Parathyroid adenoma (tissue), 2 donors: ENCODE measurements at regions not wholly inside any gene's neighbourhood (a gene's known extent, or its start where the extent isn't known, plus 50 kb on each side); places are given as distances from the start of the nearest gene placed in this dataset.
"Not testable (repeated sequence)": the region's sequence is repeated elsewhere in the genome, so short reads cannot be mapped to it uniquely, and the experiment has no call there.

Experiments used
- H2AFZ ChIP-seq: fragments of 300-600 bp; sonication (generic); one replicate; pipeline ENCODE4 v1.7.0; 2017; ENCODE audit warnings: antibody characterized with exemption, mild to moderate bottlenecking
- H3K27ac ChIP-seq: fragments of 300-600 bp; sonication (generic); one replicate; pipeline ENCODE4 v1.7.0; 2017
- H3K27me3 ChIP-seq: fragments of 300-600 bp; sonication (generic); one replicate; pipeline ENCODE4 v1.7.0; 2017; ENCODE audit warnings: low read length; ENCODE audit not compliant: control insufficient read depth, insufficient read depth
- H3K36me3 ChIP-seq: fragments of 300-600 bp; sonication (generic); one replicate; pipeline ENCODE4 v1.7.0; 2017; ENCODE audit warnings: low read length; ENCODE audit not compliant: control insufficient read depth, insufficient read depth
- H3K4me1 ChIP-seq: fragments of 300-600 bp; sonication (generic); one replicate; pipeline ENCODE4 v1.7.0; 2017; ENCODE audit warnings: control low read depth
- H3K4me2 ChIP-seq: fragments of 300-600 bp; sonication (generic); one replicate; pipeline ENCODE4 v1.7.0; 2017; ENCODE audit warnings: low read length
- H3K4me3 ChIP-seq: fragments of 300-600 bp; sonication (generic); one replicate; pipeline ENCODE4 v1.7.0; 2017; ENCODE audit warnings: low read depth, low read length
- H3K79me2 ChIP-seq: fragments of 300-600 bp; sonication (generic); one replicate; pipeline ENCODE4 v1.7.0; 2017; ENCODE audit warnings: control low read depth
- H3K9ac ChIP-seq: fragments of 300-600 bp; sonication (generic); one replicate; pipeline ENCODE4 v1.7.0; 2017; ENCODE audit warnings: mild to moderate bottlenecking
- H3K9me3 ChIP-seq: fragments of 300-600 bp; sonication (generic); one replicate; pipeline ENCODE4 v1.7.0; 2017; ENCODE audit warnings: low read length; ENCODE audit not compliant: control insufficient read depth
- TF ChIP-seq, protein P1 (sequence below): fragments of 300-600 bp; sonication (generic); IDR thresholded peaks from one replicate; pipeline ENCODE4 v1.7.0; 2017; ENCODE audit warnings: antibody characterized with exemption, mild to moderate bottlenecking
- donor health status: primary hyperparathyroidism.

DNA sequence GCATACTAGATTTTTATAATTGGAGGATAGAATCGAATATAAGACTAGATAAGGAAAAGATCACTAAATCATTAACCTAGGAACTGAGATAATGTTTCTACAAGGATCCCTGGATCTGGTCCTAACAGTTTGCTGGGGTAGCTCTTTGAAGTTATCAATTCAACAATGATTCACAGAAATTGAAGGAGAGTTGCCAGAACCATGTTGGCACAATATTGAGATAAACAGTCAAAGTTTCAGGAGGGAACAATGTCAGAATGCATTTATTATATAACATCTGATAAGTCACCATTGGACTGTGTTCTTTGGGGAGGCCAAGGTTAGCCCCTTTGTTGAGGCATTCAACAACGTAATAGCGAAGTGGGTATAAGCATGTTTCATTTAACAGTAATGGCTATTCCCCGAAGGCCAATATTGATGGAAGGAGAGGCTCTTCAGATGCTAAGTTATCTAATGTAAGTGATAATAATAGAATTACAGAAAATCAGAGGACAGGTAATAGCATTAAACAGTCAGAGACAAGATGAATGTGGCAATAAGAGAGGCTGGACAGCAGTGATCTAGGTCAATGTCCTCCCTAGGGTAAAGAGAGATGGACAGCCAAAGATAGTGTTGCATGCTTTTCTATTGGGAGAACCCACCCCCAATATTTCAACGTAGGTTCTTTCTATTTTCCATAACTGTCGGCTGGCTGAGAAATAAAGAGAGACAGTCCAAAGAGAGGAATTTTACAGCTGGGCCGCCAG, 604.8 kb upstream of the GYPC start:
- no peaks in the 10 kb centered on the region for H3K36me3 ChIP-seq
- no peak overlapping the region for H3K27ac ChIP-seq
- no peak overlapping the region for H2AFZ ChIP-seq
- H3K79me2 ChIP-seq = no peaks in the 10 kb centered on the region
- H3K9me3 ChIP-seq = no peaks in the 10 kb centered on the region
- H3K4me2 ChIP-seq = no peak overlapping the region
- H3K27me3 ChIP-seq = no peaks in the 10 kb centered on the region
- H3K9ac ChIP-seq = no peak overlapping the region
- no peak overlapping the region for H3K4me3 ChIP-seq
- TF ChIP-seq, protein P1, sequence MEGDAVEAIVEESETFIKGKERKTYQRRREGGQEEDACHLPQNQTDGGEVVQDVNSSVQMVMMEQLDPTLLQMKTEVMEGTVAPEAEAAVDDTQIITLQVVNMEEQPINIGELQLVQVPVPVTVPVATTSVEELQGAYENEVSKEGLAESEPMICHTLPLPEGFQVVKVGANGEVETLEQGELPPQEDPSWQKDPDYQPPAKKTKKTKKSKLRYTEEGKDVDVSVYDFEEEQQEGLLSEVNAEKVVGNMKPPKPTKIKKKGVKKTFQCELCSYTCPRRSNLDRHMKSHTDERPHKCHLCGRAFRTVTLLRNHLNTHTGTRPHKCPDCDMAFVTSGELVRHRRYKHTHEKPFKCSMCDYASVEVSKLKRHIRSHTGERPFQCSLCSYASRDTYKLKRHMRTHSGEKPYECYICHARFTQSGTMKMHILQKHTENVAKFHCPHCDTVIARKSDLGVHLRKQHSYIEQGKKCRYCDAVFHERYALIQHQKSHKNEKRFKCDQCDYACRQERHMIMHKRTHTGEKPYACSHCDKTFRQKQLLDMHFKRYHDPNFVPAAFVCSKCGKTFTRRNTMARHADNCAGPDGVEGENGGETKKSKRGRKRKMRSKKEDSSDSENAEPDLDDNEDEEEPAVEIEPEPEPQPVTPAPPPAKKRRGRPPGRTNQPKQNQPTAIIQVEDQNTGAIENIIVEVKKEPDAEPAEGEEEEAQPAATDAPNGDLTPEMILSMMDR = no peak
- H3K4me1 ChIP-seq = no peaks in the 10 kb centered on the region

DNA sequence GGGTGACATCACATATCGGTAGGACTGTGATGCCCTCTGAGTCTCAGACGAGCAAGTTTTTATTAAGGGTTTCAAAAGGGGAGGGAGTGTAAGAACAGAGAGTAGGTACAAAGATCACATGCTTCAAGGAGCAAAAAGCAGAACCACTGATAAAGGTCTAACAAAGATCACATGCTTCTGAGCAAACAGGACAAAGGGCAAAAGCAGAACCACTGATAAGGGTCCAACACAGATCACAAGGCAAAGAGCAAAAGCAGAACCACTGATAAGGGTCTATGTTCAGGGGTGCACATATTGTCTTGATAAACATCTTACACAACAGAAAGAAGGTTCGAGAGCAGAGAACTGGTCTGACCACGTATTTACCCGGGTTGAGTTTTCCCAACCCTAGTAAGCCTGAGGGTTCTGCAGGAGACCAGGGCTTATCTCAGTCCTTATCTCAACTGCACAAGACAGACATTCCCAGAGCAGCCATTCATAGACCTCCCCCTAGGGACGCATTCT, 604.2 kb upstream of the GYPC start:
- H3K27me3 ChIP-seq, H3K4me2 ChIP-seq, H2AFZ ChIP-seq, H3K79me2 ChIP-seq, H3K9ac ChIP-seq, H3K27ac ChIP-seq, H3K4me1 ChIP-seq, H3K36me3 ChIP-seq, H3K9me3 ChIP-seq, H3K4me3 ChIP-seq: not testable (repeated sequence)

DNA sequence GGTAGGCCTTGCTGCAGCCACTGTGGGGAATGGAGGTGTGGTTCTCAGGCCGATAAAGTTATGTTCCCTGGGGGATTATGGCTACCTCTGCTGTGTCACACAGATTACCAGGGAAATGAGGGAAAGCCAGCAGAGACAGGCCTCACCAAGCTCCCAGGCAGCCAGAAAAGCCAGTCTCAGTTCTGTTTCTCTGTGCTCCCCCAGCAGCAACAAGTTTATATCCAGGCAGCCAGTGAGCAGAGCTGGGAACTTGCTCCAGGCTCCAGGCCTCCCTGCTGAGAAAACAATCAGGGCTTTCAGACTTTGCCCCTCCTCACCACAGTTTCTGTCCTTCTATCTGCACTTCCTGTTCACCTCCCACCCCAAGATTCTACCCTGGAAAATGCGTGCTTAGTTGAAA, 596.6 kb upstream of the GYPC start:
- no peaks in the 10 kb centered on the region for H3K79me2 ChIP-seq
- no peak overlapping the region for H3K9ac ChIP-seq
- no peak overlapping the region for H3K4me2 ChIP-seq
- no peak overlapping the region for H2AFZ ChIP-seq
- TF ChIP-seq, protein P1 = no peak
- H3K9me3 ChIP-seq = no peaks in the 10 kb centered on the region
- no peaks in the 10 kb centered on the region for H3K27me3 ChIP-seq
- H3K4me1 ChIP-seq = no peaks in the 10 kb centered on the region
- H3K27ac ChIP-seq = no peak overlapping the region
- no peak overlapping the region for H3K4me3 ChIP-seq
- no peaks in the 10 kb centered on the region for H3K36me3 ChIP-seq

DNA sequence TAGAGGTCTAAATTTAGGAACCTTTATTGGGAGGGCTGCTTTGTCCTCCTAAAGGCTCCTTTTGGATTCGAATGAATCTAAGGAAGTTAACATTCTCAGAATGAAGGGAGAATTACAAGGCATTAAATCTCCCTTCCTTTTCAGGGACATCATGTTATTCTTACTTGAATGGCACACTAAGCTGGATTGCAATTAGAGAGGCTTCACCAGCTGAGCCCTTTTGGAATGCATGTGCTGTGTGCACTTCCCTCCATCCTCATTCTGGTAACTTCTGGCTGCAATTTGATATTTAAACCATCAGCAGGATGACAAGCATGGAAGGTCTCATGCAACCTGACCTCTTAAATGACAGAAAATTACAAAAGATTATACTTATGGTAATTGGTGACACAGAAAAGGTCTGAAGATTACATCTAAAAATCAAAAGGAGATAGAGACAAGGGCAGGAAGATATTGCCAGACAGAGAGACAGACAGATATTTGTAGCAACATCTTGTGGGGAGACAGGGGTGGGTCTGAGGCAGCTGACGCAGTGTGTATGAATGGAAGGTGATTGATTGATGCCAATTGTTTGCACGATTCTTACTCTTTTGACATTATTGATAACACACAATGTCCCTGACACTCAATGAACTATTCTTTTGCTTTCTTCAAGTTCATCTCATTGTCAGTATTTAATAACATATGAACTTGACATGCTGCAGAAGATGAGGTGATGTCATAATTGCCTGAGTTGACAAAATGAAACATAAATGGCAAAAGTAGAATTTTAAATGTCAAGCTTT, 570.8 kb upstream of the GYPC start:
- Histone ChIP-seq H3K9me3 (no peaks in the 10 kb centered on the region), H3K9ac (no peak overlapping the region), H2AFZ (no peak overlapping the region), H3K36me3 (no peaks in the 10 kb centered on the region), H3K4me3 (no peak overlapping the region), H3K79me2 (no peaks in the 10 kb centered on the region), H3K4me2 (no peak overlapping the region), H3K27ac (no peak overlapping the region), H3K4me1 (no peaks in the 10 kb centered on the region), H3K27me3 (no peaks in the 10 kb centered on the region)
- TF ChIP-seq, protein P1 = no peak

DNA sequence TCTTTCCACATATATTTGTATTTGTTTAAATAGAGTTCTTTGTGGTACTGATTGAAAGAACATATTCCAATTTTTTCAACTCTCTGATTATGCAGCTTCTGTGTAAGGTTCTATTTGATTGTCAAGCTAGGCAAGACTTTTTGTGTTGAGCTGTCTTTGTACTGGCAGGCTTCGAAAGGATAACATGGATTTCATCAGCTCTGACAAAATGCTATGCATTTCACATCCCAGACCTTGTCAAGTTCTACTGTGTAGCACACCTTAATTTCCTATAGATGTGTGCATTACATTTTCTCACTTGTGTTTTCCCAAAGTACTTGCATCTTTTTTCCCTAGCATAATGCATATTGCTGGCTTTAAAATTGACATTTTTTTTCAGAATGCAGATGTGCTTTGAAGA, 555.0 kb upstream of the GYPC start:
- H3K27me3 ChIP-seq = no peaks in the 10 kb centered on the region
- H3K27ac ChIP-seq = no peak overlapping the region
- H3K36me3 ChIP-seq = no peaks in the 10 kb centered on the region
- no peak overlapping the region for H2AFZ ChIP-seq
- no peaks in the 10 kb centered on the region for H3K9me3 ChIP-seq
- no peak overlapping the region for H3K4me3 ChIP-seq
- TF ChIP-seq, protein P1 = no peak
- no peak overlapping the region for H3K9ac ChIP-seq
- H3K4me1 ChIP-seq = no peaks in the 10 kb centered on the region
- H3K79me2 ChIP-seq = no peaks in the 10 kb centered on the region
- H3K4me2 ChIP-seq = no peak overlapping the region
